HFFc6 (cell line): ENCODE measurements at regions not wholly inside any gene's neighbourhood (a gene's known extent, or its start where the extent isn't known, plus 50 kb on each side); places are given as distances from the start of the nearest gene placed in this dataset.

ENCODE experiments used
- DNase-seq: peaks from one replicate; pipeline ENCODE4 v3.0.0-alpha.2; 2018
- H3K27ac Mint-ChIP-seq: 2 replicates; pipeline ENCODE4 v1.8.0; 2020; ENCODE audit warnings: mild to moderate bottlenecking, mixed read lengths
- H3K27me3 Mint-ChIP-seq: 2 replicates; pipeline ENCODE4 v1.8.0; 2021; ENCODE audit warnings: mild to moderate bottlenecking, moderate library complexity, mixed read lengths; ENCODE audit not compliant: insufficient read depth
- H3K36me3 Mint-ChIP-seq: 2 replicates; pipeline ENCODE4 v1.8.0; 2021; ENCODE audit warnings: low read depth, mixed read lengths
- H3K4me1 Mint-ChIP-seq: 2 replicates; pipeline ENCODE4 v1.8.0; 2020; ENCODE audit warnings: low read depth, mixed read lengths
- H3K4me3 Mint-ChIP-seq: 2 replicates; pipeline ENCODE4 v1.8.0; 2020; ENCODE audit warnings: mild to moderate bottlenecking, moderate library complexity, mixed read lengths
- H3K9me3 Mint-ChIP-seq: 2 replicates; pipeline ENCODE4 v1.8.0; 2020; ENCODE audit warnings: mild to moderate bottlenecking, mixed read lengths
- CTCF ChIP-seq: fragments of 200-600 bp; sonication (generic); IDR thresholded peaks from 2 replicates; pipeline ENCODE4 v1.5.0; 2021; ENCODE audit warnings: antibody characterized with exemption, mild to moderate bottlenecking

- no peaks in the 10 kb centered on the region for H3K9me3 Mint-ChIP-seq
- H3K27ac Mint-ChIP-seq = no peak overlapping the region
- peak overlapping the region; percentile 32; the same call in 1 of the 2 replicates for H3K4me3 Mint-ChIP-seq
- H3K4me1 Mint-ChIP-seq = peaks cover 6% of the 10 kb centered on the region
- H3K36me3 Mint-ChIP-seq = no peaks in the 10 kb centered on the region
- no peak for TF ChIP-seq CTCF
- DNase-seq = peak; percentile 32
- H3K27me3 Mint-ChIP-seq = no peaks in the 10 kb centered on the region; the same call in none of the 2 replicates
Observed at GRCh38 chrX:40996886-40997530, 88.2 kb upstream of the USP9X start.

GRCh38 chrX:40998123-40998522, 87.1 kb upstream of the USP9X start:
- Mint-ChIP-seq H3K27me3 (peaks cover 1% of the 10 kb centered on the region), H3K36me3 (no peaks in the 10 kb centered on the region), H3K4me3 (no peak overlapping the region), H3K4me1 (peaks cover 6% of the 10 kb centered on the region), H3K27ac (no peak overlapping the region), H3K9me3 (no peaks in the 10 kb centered on the region)
- no peak for TF ChIP-seq CTCF
- no peak for DNase-seq

- TF ChIP-seq CTCF = no peak
- Mint-ChIP-seq H3K27me3 (peaks cover 4% of the 10 kb centered on the region), H3K4me3 (no peak overlapping the region), H3K27ac (no peak overlapping the region), H3K36me3 (no peaks in the 10 kb centered on the region), H3K9me3 (no peaks in the 10 kb centered on the region), H3K4me1 (peaks cover 12% of the 10 kb centered on the region)
- DNase-seq = no peak
Observed at GRCh38 chrX:41001327-41001726, 83.9 kb upstream of the USP9X start.

- H3K4me3 Mint-ChIP-seq = no peak overlapping the region
- DNase-seq = no peak
Observed at GRCh38 chrX:41002026-41002425, 83.2 kb upstream of the USP9X start.

DNA sequence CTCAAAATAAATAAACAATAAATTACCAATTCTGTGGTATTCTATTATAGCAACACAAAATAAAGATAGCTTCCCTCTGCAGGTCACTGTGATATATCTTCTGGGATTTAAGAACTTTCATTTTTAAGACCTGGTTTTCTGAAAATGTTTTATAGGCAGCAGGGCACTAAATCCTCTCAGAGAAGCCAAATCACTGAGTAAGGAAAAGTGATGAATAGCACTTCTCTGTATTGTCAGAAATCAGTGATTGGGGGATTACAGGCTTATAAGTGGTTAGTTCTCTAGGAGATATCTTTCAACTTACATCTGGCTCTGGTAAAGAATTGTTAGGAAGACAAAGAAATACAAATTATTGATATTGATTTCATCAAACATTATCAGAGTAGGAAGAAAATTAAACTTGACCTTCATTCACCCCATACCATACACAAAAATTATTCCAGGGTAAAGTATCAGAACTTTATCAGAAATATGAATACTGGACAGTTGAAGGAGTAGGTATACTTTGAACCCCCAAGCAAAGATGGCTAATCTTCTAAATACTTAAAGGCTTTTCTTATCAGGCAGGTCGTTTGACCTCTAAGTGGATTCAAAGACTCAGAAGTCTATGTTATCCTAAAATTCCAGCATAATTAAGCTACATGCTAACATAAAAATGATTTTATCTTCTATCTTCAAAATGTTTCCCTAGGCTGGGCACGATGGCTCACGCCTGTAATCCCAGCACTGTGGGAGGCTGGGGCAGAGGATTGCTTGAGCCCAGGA, 81.6 kb upstream of the USP9X start:
- no peak for TF ChIP-seq CTCF
- Mint-ChIP-seq H3K27me3 (peaks cover 4% of the 10 kb centered on the region), H3K4me1 (peaks cover 11% of the 10 kb centered on the region), H3K4me3 (no peak overlapping the region), H3K27ac (no peak overlapping the region), H3K9me3 (no peaks in the 10 kb centered on the region), H3K36me3 (no peaks in the 10 kb centered on the region)
- DNase-seq = no peak

More at GRCh38 chrX:41002026-41002425, 83.2 kb upstream of the USP9X start:
- no peaks in the 10 kb centered on the region for H3K36me3 Mint-ChIP-seq
- peaks cover 4% of the 10 kb centered on the region for H3K27me3 Mint-ChIP-seq
- TF ChIP-seq CTCF = no peak
- peaks cover 11% of the 10 kb centered on the region for H3K4me1 Mint-ChIP-seq
- no peaks in the 10 kb centered on the region for H3K9me3 Mint-ChIP-seq
- no peak overlapping the region for H3K27ac Mint-ChIP-seq
